ENCODE measurements at regions not wholly inside any gene's neighbourhood (a gene's known extent, or its start where the extent isn't known, plus 50 kb on each side); places are given as distances from the start of the nearest gene placed in this dataset.

GRCh38 chr7:126163647-126164046, 1089.1 kb downstream of the GRM8 start:
- TF ChIP-seq CTCF (IDR thresholded peaks at IDR 0.05; ENCODE audit: low read depth, low read length, poor library complexity, severe bottlenecking) (no peak), EZH2phosphoT487 (IDR thresholded peaks at IDR 0.05; ENCODE audit: borderline replicate concordance, low read length) (no peak)

Data from DOHH2 (cell line).